Gastroesophageal sphincter (tissue), 4 donors: ENCODE measurements at regions not wholly inside any gene's neighbourhood (a gene's known extent, or its start where the extent isn't known, plus 50 kb on each side); places are given as distances from the start of the nearest gene placed in this dataset.

ENCODE experiments used
- ATAC-seq: fragments of 150-250 bp; one replicate; pipeline ENCODE4 v1.9.1; 2016; ENCODE audit warnings: mild to moderate bottlenecking, moderate library complexity
- H3K27ac ChIP-seq, 4 donors: fragments of 200-600 bp; sonication (generic) in 3 of 4; 1 replicate in 3 of 4; 2 replicates in 1 of 4; pipeline ENCODE4 v1.5.1; 2016 to 2019
- H3K27me3 ChIP-seq: fragments of 200-600 bp; sonication (generic); one replicate; pipeline ENCODE4 v1.5.1; 2019
- H3K36me3 ChIP-seq, 2 donors: fragments of 200-600 bp; sonication (generic); one replicate each; pipeline ENCODE4 v1.5.1; 2019; ENCODE audit warnings: control low read depth in 1 of 2
- H3K4me1 ChIP-seq, 3 donors: fragments of 200-600 bp; sonication (generic); 1 replicate in 2 of 3; 2 replicates in 1 of 3; pipeline ENCODE4 v1.5.1; 2016 to 2019; ENCODE audit warnings: control low read depth in 2 of 3
- H3K4me3 ChIP-seq, 2 donors: fragments of 200-600 bp; sonication (generic); one replicate each; pipeline ENCODE4 v1.5.1; 2019; ENCODE audit warnings: mild to moderate bottlenecking in 1 of 2, moderate library complexity in 1 of 2
- H3K9me3 ChIP-seq, 3 donors: fragments of 200-600 bp; sonication (generic); one replicate each; pipeline ENCODE4 v1.5.1; 2017 to 2019; ENCODE audit warnings: control low read depth in 2 of 3
- CTCF ChIP-seq, 4 experiments: fragments of 200-600 bp in 2 of 4; fragments of 450-650 bp in 2 of 4; sonication (generic) in 1 of 4; IDR thresholded peaks; one replicate each; pipeline ENCODE4 v1.5.1; 2017 to 2019; ENCODE audit warnings: antibody characterized with exemption in 4 of 4, mild to moderate bottlenecking in 2 of 4, moderate library complexity in 2 of 4
- EP300 ChIP-seq: sonication (generic); formaldehyde crosslinking; IDR thresholded peaks from one replicate; pipeline ENCODE4 v1.6.1; 2017; ENCODE audit warnings: antibody characterized with exemption, mild to moderate bottlenecking
- POLR2A ChIP-seq, 2 donors: fragments of 450-650 bp; IDR thresholded peaks; one replicate each; pipeline ENCODE4 v1.6.1; 2017; ENCODE audit warnings: antibody characterized with exemption in 2 of 2, mild to moderate bottlenecking in 2 of 2, moderate library complexity in 1 of 2
- POLR2AphosphoS5 ChIP-seq: sonication (generic); formaldehyde crosslinking; IDR thresholded peaks from one replicate; pipeline ENCODE4 v1.6.1; 2017; ENCODE audit warnings: antibody characterized with exemption
- WGBS, 2 donors: methylation state at CpG; one replicate each; pipeline ENCODE4 v1.1.5; 2018; ENCODE audit warnings: low coverage in 1 of 2; 5-methylcytosine and 5-hydroxymethylcytosine counted together

- Histone ChIP-seq H3K4me3 (no peak overlapping the region), H3K36me3 (no peaks in the 10 kb centered on the region), H3K9me3 (no peaks in the 10 kb centered on the region), H3K27ac (peak overlapping the region in 1 of 4 donors; percentile 14), H3K27me3 (no peaks in the 10 kb centered on the region), H3K4me1 (peaks cover 0 to 7% (median 0%) of the 10 kb centered on the region in 3 donors)
- no peak for ATAC-seq
- peak; percentile 75 for TF ChIP-seq POLR2AphosphoS5
- no peak for TF ChIP-seq EP300
- 57 to 80% methylated on average over 6 to 17 of the region's 21 CpGs for WGBS, 2 donors
Measured at GRCh38 chr12:116370886-116371580, 93.5 kb upstream of the MED13L start.

GRCh38 chr12:116372815-116373214, 95.3 kb upstream of the MED13L start:
- ATAC-seq, result no peak
- Histone ChIP-seq H3K4me1 (peaks cover 0 to 7% (median 0%) of the 10 kb centered on the region in 3 donors), H3K4me3 (no peak overlapping the region), H3K9me3 (no peaks in the 10 kb centered on the region), H3K36me3 (no peaks in the 10 kb centered on the region), H3K27ac (no peak overlapping the region), H3K27me3 (no peaks in the 10 kb centered on the region)
- 90 to 100% methylated on average over 1 to 2 of the region's 6 CpGs for WGBS, 2 donors
- TF ChIP-seq POLR2AphosphoS5, result no peak
- no peak for TF ChIP-seq CTCF (IDR thresholded peaks at IDR 0.05)
- TF ChIP-seq POLR2A (IDR thresholded peaks at IDR 0.05), result no peak
- no peak for TF ChIP-seq EP300

GRCh38 chr12:116373572-116374206, 96.2 kb upstream of the MED13L start:
- H3K27me3 ChIP-seq, result no peaks in the 10 kb centered on the region
- TF ChIP-seq POLR2A (IDR thresholded peaks at IDR 0.05) (no peak), CTCF (IDR thresholded peaks at IDR 0.05) (no peak), POLR2AphosphoS5 (no peak), EP300 (no peak)
- H3K4me3 ChIP-seq, result no peak overlapping the region
- H3K4me1 ChIP-seq, result peaks cover 0 to 7% (median 0%) of the 10 kb centered on the region in 3 donors
- H3K27ac ChIP-seq, result no peak overlapping the region
- H3K9me3 ChIP-seq, result no peaks in the 10 kb centered on the region
- no peak for ATAC-seq
- 63 to 65% methylated on average over 4 to 5 of the region's 12 CpGs for WGBS, 2 donors
- H3K36me3 ChIP-seq, result no peaks in the 10 kb centered on the region

- TF ChIP-seq POLR2A (IDR thresholded peaks at IDR 0.05), result no peak
- TF ChIP-seq POLR2AphosphoS5, result no peak
- TF ChIP-seq EP300, result no peak
- TF ChIP-seq CTCF (IDR thresholded peaks at IDR 0.05), result no peak
- no peak for ATAC-seq
- Histone ChIP-seq H3K4me1 (peaks cover 0 to 7% (median 0%) of the 10 kb centered on the region in 3 donors), H3K9me3 (no peaks in the 10 kb centered on the region), H3K4me3 (no peak overlapping the region), H3K27ac (no peak overlapping the region), H3K27me3 (no peaks in the 10 kb centered on the region), H3K36me3 (no peaks in the 10 kb centered on the region)
- WGBS, 2 donors, result 94% methylated on average over 2 of the region's 3 CpGs; no CpG with 5 or more reads in 1 of the 2 donors
Measured at GRCh38 chr12:116374207-116374606, 96.7 kb upstream of the MED13L start.

- Histone ChIP-seq H3K4me1 (peaks cover 0 to 7% (median 0%) of the 10 kb centered on the region in 3 donors), H3K36me3 (no peaks in the 10 kb centered on the region), H3K9me3 (no peaks in the 10 kb centered on the region), H3K27me3 (no peaks in the 10 kb centered on the region), H3K4me3 (no peak overlapping the region), H3K27ac (no peak overlapping the region)
- 78 to 79% methylated on average over 8 to 9 of the region's 9 CpGs for WGBS, 2 donors
- TF ChIP-seq POLR2A (IDR thresholded peaks at IDR 0.05) (no peak), EP300 (no peak), POLR2AphosphoS5 (no peak), CTCF (IDR thresholded peaks at IDR 0.05) (no peak)
- ATAC-seq, result no peak
Measured at GRCh38 chr12:116375278-116375842, 97.9 kb upstream of the MED13L start.
